Panc1 (cell line): ENCODE measurements at regions not wholly inside any gene's neighbourhood (a gene's known extent, or its start where the extent isn't known, plus 50 kb on each side); places are given as distances from the start of the nearest gene placed in this dataset.

Source experiments
- ATAC-seq: fragments of 200-7000 bp; cut with Tn5 transposase; 2 replicates; pipeline ENCODE4 v1.9.1; 2020; ENCODE audit warnings: mild to moderate bottlenecking, moderate library complexity
- BruUV-seq: library from RNA; stranded (reverse); fragments of 400-500 nt; replicated peaks from 2 replicates; lab custom pipeline; 2021; lab: Mats Ljungman, UMichigan
- CTCF ChIA-PET: fragments of 300-600 bp; sonication (Branson Sonifier 250); formaldehyde crosslinking; loops from one replicate; lab custom pipeline; 2022; ENCODE audit warnings: antibody characterized with exemption; lab: Charles Lee
- POLR2A ChIA-PET: fragments of 300-600 bp; sonication (Branson Sonifier 250); formaldehyde crosslinking; loops from one replicate; lab custom pipeline; 2022; ENCODE audit warnings: antibody characterized with exemption; lab: Charles Lee
- DNase-seq: peaks from one replicate; pipeline ENCODE4 v3.0.0-alpha.2; 2010; ENCODE audit warnings: low read depth, low spot score
- H3K27ac ChIP-seq: 2 replicates; pipeline ENCODE4 v1.5.1; 2011; ENCODE audit warnings: mild to moderate bottlenecking, low read length, inconsistent platforms
- H3K27me3 ChIP-seq: fragments of 200-500 bp; sonication (Bioruptor generic); 2 replicates; pipeline ENCODE4 v1.6.0; 2014; ENCODE audit warnings: low read length, inconsistent platforms; ENCODE audit not compliant: control insufficient read depth, insufficient read depth
- H3K36me3 ChIP-seq: fragments of 200-500 bp; sonication (Bioruptor generic); 2 replicates; pipeline ENCODE4 v1.5.1; 2014; ENCODE audit warnings: inconsistent platforms, mild to moderate bottlenecking, low read length, moderate library complexity; ENCODE audit not compliant: control insufficient read depth, insufficient read depth
- H3K4me1 ChIP-seq: 2 replicates; pipeline ENCODE4 v1.5.1; 2011; ENCODE audit warnings: inconsistent platforms, mild to moderate bottlenecking, low read length, moderate library complexity; ENCODE audit not compliant: control insufficient read depth, insufficient read depth
- H3K4me3 ChIP-seq, 2 experiments: 2 replicates each; pipeline ENCODE4 v1.5.1; 2011 to 2012; ENCODE audit warnings: low read depth in 2 of 2, low read length in 2 of 2, mild to moderate bottlenecking in 2 of 2, inconsistent platforms in 1 of 2, moderate library complexity in 1 of 2
- H3K9me3 ChIP-seq: fragments of 200-500 bp; sonication (Bioruptor generic); 2 replicates; pipeline ENCODE4 v1.5.1; 2014; ENCODE audit warnings: low read depth, mild to moderate bottlenecking, inconsistent platforms, low read length, moderate library complexity; ENCODE audit not compliant: control insufficient read depth, insufficient read depth
- POLR2AphosphoS5 ChIP-seq: IDR thresholded peaks from 2 replicates; pipeline ENCODE4 v1.6.1; 2012; ENCODE audit warnings: mild to moderate bottlenecking, low read depth, low read length, moderate library complexity
- REST ChIP-seq, 2 experiments: IDR thresholded peaks; 2 replicates each; pipeline ENCODE4 v1.6.1; 2011 to 2012; ENCODE audit warnings: low read depth in 2 of 2, control low read depth in 1 of 2, low read length in 1 of 2, mild to moderate bottlenecking in 1 of 2, moderate library complexity in 1 of 2; ENCODE audit not compliant: insufficient read depth in 1 of 2
- SIN3A ChIP-seq: IDR thresholded peaks from 2 replicates; pipeline ENCODE4 v1.6.1; 2012; ENCODE audit warnings: low read depth, mild to moderate bottlenecking, low read length, moderate library complexity, borderline replicate concordance; ENCODE audit not compliant: insufficient read depth
- TCF7L2 ChIP-seq: IDR thresholded peaks from 2 replicates; pipeline ENCODE4 v1.6.1; 2011; ENCODE audit warnings: mild to moderate bottlenecking, low read depth, low read length, inconsistent platforms
- in situ Hi-C: cut with HindIII; loops from 2 replicates; pipeline ENCODE4 v1.10.0; 2016; ENCODE audit warnings: low sequenced_read_pairs, low pct_unique_long_range_greater_than_20kb
- intact Hi-C: fragments of 100-400 bp; cut with micrococcal nuclease; formaldehyde crosslinking; loops from one replicate; pipeline ENCODE4 v1.10.0; 2022; ENCODE audit not compliant: unreplicated experiment
- TF ChIP-seq, protein P1 (sequence below): fragments of 450-650 bp; IDR thresholded peaks from 2 replicates; pipeline ENCODE4 v1.5.1; 2017; ENCODE audit warnings: mild to moderate bottlenecking

DNA sequence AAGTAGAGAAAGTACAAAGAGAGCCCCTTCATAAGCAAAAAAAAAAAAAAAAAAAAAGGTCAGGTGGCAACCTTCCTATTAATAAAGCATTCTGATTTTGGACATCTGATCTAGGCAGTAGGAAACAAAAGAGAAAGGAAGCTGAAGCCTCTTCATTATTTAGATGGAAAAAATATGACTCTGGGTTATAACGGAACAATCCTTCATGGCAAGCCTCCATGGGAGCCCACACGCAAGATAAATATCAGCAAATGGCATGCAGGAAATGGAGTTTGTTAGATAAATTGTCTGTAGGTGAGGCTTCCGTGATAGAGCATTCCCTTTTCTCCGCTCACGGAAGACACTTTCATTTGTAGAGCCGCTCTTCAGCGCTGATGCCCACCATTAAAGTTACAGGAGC lies 381.0 kb downstream of the TTLL7 start:
- Histone ChIP-seq H3K9me3 (no peaks in the 10 kb centered on the region), H3K27me3 (no peaks in the 10 kb centered on the region), H3K36me3 (no peaks in the 10 kb centered on the region), H3K4me1 (no peaks in the 10 kb centered on the region), H3K27ac (no peak overlapping the region), H3K4me3 (no peak overlapping the region)
- ChIA-PET CTCF (no interaction called here), POLR2A (no interaction called here)
- in situ Hi-C loops, result no loop called here
- DNase-seq, result no peak
- intact Hi-C loops, result no loop called here
- BruUV-seq, result no TSS peak
- TF ChIP-seq TCF7L2 (no peak), POLR2AphosphoS5 (no peak), REST (IDR thresholded peaks at IDR 0.05; ENCODE audit: insufficient read depth in 1 of 2, low read depth in 2 of 2, low read length in 1 of 2) (no peak), SIN3A (no peak)
- TF ChIP-seq, protein P1, sequence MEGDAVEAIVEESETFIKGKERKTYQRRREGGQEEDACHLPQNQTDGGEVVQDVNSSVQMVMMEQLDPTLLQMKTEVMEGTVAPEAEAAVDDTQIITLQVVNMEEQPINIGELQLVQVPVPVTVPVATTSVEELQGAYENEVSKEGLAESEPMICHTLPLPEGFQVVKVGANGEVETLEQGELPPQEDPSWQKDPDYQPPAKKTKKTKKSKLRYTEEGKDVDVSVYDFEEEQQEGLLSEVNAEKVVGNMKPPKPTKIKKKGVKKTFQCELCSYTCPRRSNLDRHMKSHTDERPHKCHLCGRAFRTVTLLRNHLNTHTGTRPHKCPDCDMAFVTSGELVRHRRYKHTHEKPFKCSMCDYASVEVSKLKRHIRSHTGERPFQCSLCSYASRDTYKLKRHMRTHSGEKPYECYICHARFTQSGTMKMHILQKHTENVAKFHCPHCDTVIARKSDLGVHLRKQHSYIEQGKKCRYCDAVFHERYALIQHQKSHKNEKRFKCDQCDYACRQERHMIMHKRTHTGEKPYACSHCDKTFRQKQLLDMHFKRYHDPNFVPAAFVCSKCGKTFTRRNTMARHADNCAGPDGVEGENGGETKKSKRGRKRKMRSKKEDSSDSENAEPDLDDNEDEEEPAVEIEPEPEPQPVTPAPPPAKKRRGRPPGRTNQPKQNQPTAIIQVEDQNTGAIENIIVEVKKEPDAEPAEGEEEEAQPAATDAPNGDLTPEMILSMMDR, result no peak
- no peak for ATAC-seq

GRCh38 chr1:83615370-83615769 lies 383.6 kb downstream of the TTLL7 start:
- in situ Hi-C loops, result no loop called here
- CTCF ChIA-PET, result no interaction called here
- H3K36me3 ChIP-seq, result no peaks in the 10 kb centered on the region
- ATAC-seq (no peak), DNase-seq (no peak)
- H3K27me3 ChIP-seq, result no peaks in the 10 kb centered on the region
- BruUV-seq, result no TSS peak
- H3K27ac ChIP-seq, result no peak overlapping the region
- intact Hi-C loops, result no loop called here
- POLR2A ChIA-PET, result no interaction called here
- no peaks in the 10 kb centered on the region for H3K4me1 ChIP-seq
- H3K9me3 ChIP-seq, result no peaks in the 10 kb centered on the region
- TF ChIP-seq POLR2AphosphoS5 (no peak), SIN3A (no peak), TCF7L2 (no peak), REST (IDR thresholded peaks at IDR 0.05; ENCODE audit: insufficient read depth in 1 of 2, low read depth in 2 of 2, low read length in 1 of 2) (no peak)
- TF ChIP-seq, protein P1, result no peak
- no peak overlapping the region for H3K4me3 ChIP-seq
